NCI-H345 (cell line): ENCODE measurements at regions not wholly inside any gene's neighbourhood (a gene's known extent, or its start where the extent isn't known, plus 50 kb on each side); places are given as distances from the start of the nearest gene placed in this dataset.

ENCODE experiments used
- DNase-seq: peaks from one replicate; lab custom pipeline; 2025; lab: John Stamatoyannopoulos, UW

DNA sequence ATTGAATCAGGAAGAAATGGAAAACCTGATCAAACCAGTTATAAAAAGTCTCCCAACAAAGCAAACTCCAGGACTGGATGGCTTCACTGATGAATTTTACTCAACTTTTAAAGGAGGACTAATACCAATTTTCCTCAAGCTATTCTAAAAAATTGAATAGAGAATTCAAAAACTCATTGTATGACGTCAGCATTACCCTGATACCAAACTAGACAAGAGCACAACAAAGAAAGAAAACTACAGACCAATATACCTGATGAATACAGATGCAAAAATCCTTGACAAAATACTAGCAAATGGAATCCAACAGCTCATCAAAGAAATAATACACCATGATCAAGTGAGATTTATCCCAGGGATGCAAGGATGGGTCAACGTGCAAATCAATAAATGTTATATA is 172.9 kb downstream of the FNDC1 start:
- DNase-seq: no peak

DNA sequence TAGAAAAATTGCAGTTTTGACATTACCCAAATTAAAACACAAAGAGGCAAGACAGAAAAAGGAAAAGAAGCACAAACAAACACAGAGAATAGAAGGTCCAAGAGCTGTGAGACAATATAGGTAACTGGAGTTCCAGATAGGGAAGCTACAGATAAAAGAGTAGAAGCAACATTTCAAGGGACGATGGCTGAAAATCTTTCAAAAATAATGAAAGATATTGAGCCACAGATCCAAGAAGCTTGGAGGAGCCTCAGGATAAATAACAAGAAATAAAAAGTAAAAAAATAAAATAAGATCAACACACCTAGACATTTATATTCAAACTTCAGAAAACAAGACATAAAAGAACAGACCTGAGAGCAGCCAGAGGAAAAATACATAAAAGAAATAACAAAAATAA is 164.9 kb downstream of the FNDC1 start:
- DNase-seq: no peak

DNA sequence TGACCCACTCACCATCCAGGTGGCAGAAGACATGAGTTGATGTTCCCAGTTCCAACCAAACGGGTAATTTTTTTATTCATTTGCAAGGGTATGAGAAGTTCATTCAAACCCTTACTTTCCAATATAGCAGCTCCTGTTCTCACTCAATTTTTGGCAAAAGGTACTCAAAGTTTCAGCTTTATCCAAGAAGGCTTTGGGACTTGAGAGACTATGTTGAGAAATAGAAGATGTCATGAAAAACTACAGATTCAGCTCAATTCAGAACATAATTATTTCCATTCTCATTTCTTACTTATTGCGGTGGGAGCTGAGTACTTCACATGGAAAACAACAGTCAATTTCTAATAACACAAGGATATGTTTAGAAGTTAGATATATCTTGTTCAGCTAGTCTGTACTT is 162.3 kb downstream of the FNDC1 start:
- DNase-seq: no peak

DNA sequence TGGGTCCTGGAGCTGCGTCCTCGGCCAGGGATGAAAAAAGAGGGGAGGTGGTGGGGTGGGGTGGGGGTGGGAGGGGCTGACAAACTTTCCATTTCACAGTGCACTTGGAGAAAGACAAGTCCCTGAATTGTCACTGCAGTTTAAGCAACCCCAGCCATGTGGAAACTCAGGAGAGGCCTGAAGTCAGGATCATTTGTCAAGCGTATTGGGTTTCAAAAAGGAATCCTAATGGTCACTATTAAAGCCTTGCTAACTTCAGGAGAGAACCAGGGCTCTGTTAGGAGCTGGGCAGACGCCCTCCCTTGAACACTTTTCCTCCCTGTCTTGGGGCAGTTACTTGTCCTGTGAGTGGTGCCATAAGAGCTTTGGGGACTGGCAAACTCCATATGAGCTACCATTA is 159.9 kb downstream of the FNDC1 start:
- no peak for DNase-seq

DNA sequence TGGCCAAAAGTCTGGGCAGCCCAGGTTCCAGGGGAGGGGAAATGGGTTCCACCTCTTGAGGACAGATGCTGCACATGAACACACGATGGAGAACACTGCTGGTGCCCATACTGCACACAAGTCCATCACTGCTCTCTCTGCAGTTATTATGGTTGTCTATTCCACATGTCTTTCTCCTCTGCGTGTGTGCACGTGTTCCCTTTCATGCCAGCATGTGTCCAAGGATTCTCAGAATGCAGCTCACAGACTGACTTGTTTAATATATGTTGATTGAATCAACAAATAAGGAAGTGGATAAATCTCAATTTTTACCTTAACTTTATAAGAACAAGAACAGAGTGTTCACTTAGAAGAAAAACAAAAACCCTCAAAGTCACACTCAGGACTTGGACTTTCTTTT is 158.9 kb downstream of the FNDC1 start:
- DNase-seq: no peak

DNA sequence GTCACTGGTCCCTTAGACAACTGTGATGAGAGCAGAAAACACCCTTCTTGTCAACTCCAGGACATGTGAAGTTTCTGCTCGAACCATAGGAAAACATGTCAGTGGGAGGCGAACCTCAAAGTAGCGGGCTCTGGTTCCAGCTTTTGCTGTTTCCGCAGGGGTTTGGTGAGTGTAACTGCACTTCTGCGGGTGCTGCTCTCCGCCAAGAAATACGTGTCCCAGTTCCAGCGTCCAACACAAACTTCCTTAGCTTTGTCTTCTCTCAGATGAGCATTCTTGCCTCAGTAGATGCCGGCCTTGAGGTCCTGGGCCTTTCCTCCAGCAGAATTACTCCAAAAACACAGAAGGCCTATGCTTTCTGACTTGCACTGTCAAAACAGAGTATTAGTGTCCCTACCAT is 156.3 kb downstream of the FNDC1 start:
- DNase-seq: no peak

DNA sequence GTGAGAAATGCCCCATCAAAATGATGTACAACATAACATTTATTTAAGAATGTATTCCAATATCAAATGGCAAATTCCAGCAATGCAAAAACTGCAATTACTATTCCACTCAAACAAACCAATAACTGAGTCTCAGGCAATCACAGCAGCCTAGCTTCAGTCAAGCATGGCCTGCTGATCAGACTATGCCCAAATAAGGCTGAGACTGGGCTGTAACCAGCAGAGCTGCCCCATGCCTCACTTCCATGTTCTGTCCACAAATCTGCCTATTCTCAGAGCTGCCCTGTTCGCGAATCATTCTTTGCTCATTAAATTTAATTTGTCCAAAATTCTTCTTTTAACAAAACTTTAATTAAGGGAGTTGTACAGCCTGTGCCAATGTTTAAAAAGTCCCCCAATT is 155.4 kb downstream of the FNDC1 start:
- DNase-seq: no peak
